Activated effector memory CD4-positive, alpha-beta T cell treated with anti-CD3 and anti-CD28 coated beads, Interleukin-2, amount 50 U/mL, for 16 hours (primary cell): ENCODE measurements at regions not wholly inside any gene's neighbourhood (a gene's known extent, or its start where the extent isn't known, plus 50 kb on each side); places are given as distances from the start of the nearest gene placed in this dataset.
"Not testable (repeated sequence)": the region's sequence is repeated elsewhere in the genome, so short reads cannot be mapped to it uniquely, and the experiment has no call there.

Source experiments
- DNase-seq: peaks from one replicate; pipeline ENCODE4 v3.0.0-alpha.2; 2020

DNA sequence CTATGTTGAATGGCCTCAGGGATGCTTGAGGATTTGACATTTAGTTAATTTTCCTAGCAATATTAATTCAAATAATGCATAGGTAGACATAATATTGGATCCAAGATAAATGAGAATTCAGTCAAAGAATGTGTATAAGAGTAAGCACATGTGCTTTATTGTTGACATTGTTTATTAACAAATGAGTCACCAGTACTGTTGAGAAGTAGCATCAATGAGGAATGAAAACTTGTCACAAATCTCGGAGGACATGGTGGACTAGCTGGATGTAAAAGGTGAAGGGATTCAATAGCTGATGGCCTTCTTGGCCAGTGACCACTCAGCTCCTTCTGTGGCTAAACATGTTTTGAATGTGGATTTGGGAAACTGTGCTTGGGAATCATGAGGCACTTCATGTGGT is 1137.0 kb downstream of the HACE1 start:
- DNase-seq = no peak

DNA sequence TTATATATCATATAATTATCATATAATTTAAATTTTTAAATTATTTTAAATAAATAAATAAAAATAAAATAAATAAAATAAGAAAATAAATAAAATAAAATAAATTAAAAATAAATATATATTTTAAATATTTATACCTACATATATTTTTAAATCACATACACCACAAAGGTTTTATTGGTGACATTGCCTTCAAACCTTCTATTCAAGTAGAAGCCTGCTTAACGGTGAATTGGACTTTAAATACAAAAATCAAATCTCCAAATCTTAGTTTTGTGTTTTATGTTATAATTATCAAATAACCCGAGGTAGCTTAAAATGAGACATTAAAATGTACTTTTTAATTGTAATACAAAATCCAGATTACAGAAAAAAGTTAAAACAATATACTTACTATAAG is 1137.8 kb downstream of the HACE1 start:
- DNase-seq = no peak

DNA sequence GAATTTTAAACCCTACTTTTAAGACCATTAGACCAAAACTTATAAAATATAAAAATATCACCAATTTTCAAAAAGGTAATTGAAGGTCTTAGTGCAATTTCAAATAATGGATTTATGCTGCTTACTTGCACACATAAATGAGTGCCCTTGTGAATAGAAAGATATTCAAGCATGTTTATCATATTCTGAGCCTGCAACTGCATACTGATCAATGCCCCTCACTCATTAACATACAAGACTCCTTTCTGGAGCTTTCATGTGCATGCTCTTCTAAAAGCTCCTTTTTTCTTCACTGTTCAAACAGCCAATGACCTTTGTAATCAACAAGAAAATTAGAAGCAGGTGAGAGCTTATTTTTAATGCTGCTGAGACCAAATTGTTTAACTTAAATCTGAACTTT is 1139.3 kb downstream of the HACE1 start:
- DNase-seq = no peak

DNA sequence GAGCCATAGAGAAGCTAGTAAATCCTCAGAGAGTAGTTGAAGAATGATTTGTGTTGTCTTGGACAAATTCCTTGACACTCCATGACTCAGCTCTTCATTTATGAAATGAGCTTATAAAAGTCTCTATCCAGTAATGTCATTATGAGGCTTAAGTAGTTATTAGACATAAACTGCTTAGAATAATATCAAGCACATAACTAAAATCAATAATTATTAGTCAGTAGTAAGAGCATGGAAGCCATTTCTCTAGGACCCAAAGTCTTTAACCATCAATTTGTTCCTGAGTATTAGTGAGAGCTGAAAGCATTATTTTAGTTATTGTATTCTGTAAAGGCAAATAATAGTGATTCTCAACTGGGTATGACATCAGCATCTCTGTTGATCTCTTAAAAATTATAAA is 1140.2 kb downstream of the HACE1 start:
- no peak for DNase-seq

DNA sequence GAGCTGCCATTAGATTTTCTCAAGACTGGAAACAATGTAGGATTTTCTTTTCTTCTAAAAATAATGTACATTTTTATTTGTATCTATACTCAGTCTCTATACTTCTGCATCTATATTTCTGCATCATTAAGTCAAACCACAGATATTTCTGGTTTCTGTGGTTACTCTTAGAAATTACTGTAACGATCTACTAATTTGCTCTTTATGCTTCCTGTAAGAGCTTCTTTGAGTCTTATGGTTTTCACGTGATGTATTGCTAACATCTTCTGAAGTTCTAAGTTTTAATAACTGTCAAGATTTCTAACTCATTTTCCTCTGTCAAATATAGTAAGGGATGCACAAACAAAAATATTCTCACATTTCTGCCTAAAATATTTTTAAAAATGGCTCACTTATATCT is 1144.5 kb downstream of the HACE1 start:
- no peak for DNase-seq

DNA sequence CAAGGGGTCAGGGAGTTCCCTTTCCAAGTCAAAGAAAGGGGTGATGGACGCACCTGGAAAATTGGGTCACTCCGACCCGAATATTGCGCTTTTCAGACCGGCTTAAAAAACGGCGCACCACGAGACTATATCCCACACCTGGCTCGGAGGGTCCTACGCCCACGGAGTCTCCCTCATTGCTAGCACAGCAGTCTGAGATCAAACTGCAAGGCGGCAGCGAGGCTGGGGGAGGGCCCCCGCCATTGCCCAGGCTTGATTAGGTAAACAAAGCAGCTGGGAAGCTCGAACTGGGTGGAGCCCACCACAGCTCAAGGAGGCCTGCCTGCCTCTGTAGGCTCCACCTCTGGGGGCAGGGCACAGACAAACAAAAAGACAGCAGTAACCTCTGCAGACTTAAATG is 1150.5 kb downstream of the HACE1 start:
- not testable (repeated sequence) for DNase-seq

DNA sequence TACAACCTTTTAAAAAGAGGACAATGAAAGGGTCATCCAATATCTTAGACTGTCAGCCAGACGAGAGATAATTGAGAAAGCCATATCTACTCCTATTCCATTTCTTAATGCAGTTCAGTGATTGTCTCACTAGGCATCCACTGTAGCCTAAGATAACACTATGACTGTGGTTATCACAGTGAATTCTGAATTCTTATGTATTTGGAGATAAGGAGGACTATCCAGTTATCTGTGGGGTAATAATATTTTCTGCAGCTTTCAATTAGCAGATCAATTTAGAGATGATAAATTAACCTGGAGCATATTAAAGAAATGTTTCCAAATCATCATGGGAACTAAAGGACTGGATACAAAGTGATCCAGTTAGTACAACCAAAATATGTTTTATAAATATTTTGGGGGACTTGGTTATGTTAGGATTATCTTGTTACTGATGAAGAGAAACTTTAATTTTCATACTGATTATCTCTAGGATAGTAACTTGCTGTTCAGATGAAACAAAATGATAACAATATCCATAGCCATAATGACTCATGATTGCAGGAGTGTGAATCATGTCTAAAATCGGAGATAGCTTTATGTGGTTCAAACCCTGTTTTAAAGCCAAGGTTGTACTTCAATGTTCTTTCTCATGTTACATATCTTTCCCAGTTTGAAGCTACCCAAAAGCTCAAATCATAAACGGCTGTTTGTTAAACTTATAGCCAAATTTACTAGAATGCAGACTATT is 1152.0 kb downstream of the HACE1 start:
- DNase-seq = no peak

DNA sequence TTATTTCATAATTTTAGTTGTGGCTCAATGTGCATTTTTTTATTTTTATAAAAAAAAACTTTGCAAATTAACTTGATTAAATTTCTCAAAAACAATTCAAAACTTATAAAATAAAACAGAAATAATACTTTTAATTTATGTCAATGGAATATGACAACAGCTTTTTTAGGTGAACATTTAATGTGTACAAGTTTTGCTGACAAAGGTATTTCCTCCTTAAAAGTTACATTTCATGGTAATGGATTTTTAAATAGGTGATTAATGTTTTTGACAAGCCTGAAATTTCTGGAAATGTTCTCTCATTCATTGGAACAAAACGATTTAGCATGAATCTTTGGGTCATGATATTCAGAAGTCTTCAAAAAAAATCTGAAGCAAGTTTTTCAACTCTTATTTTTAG is 1160.0 kb downstream of the HACE1 start:
- no peak for DNase-seq

DNA sequence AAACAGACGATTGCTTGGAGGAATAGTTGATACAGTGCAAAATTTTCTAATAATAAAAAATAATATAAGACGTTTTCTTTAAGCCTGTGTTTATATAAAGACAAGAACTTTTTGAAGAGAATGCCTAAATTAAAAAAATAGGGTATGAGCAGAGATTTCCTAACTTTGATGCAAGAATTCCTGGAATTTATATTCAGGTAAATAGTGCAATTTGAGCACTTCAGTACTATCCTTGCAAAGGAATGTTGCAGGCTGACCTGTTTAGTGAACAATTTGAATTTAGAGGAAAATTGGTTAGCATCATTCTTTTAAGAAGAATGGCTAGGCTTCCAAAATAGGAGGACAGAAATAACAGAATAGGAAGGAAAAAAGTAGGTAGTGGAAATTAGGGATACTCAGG is 1172.3 kb downstream of the HACE1 start:
- no peak for DNase-seq

DNA sequence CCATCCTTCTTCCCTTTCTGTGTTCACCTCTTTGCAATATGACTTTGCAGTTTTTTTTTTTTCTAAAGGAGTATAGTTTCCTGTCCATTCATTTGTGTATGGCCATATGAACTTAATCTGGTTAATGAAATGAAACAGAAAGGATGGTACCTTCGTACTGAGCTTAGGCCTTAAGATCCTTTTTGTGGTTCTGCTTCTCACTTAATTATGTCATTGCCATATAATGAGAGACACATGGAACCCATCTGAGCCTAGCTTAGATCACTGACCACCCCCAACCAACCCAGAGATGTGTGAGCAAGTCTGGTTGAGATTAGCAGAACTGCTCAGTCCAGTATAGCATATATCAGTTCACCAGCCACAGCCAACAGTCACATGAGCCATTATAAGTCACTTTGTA is 1179.6 kb downstream of the HACE1 start:
- DNase-seq = no peak

DNA sequence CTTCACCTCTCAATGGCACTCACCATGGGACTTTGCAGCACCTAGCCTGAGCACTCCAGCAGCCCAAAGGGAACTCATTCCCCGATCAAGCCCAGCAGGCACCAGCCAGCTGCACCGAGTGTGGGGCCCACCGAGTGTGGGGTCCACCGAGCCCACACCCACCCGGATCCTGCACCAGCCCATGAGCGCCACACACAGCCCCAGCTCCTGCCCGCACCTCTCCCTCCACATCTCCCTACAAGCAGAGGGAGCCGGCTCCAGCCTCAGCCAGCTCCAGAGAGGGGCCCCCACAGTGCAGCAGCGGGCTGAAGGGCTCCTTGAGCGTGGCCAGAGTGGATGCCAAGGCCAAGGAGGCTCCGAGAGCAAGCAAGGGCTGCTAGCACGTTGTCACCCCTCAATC is 1182.4 kb downstream of the HACE1 start:
- DNase-seq = no peak

DNA sequence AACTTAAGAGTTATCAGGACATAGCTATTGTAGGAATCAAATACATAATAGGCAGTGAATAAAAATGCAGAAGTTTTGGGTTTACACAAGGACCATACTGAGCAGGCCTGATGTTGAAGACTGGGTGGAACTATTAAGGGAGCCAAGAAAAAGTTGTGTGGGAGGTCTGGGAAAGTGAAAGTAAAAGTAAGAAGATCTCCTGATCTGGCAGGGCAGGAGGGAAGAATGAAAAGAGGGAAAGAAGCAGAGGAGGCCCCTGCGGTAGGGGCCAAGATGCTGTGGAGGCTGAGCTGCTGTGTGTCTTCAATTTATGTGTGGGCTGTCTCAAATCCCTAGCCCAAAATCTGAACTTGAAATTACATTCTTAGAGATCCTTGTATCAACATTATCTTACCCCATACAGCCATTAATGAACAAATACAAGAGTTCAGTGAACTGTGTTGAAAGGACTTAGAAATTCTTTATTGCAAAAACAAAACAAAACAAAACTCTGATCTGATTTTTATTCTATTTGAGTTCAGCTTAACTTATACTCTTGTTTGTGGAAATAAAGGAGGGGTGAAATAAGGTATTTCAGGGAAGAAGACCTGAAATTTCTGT is 1183.8 kb downstream of the HACE1 start:
- no peak for DNase-seq

DNA sequence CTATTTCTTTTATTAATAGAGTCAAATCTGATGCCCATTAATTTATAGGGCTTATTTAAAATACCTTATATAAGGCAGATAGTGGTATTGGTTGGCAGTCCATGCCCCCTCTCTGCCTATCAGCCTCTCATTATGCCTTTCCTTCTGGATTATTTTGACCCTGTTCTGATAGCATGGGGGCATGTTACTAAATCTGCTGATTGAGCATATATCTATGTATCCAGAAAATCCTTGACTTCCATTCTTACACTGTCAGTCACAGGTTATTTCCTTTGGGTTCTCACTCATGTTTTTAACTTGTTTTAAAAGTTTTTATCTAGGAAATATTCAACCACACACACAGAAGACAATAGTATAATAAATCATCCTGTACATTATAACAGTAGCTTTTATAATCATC is 1184.9 kb downstream of the HACE1 start:
- DNase-seq = no peak

DNA sequence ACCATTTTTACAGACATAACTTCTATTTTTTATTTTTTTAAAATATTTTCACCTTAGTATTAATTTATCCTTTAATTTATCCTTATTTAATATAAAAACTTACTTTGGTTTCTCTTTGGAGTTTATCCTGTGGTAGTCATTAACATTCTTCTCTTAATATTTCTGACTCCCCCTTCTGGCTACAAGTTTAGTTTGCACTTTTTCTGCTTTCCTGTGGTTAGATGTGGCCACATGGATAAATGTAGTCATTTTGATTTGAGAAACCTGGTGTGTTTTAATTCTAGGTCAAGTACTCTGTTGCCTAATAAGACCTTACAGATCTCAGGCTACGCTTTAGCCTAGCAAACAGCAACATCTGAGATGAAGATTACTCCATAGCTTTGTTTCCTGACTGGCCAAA is 1187.5 kb downstream of the HACE1 start:
- DNase-seq = no peak

DNA sequence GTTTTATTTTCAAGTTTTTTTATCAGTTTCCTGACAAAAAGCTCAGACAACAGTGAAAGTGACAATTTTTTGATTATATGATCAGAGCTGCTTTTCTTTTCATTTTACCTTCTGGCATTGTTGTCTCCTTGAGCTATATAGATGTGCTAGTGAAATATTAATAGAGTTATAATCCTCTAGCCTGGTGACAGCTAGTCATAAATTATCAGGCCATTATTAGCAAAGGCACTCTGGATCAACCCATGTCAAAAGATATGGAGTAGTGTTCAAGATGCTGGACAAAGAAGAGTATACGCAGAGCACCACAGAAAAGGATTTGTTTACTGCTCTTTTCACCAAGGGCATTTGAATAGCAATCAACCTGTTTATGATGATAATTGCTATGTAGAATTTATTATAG is 1230.1 kb downstream of the HACE1 start:
- DNase-seq = no peak

DNA sequence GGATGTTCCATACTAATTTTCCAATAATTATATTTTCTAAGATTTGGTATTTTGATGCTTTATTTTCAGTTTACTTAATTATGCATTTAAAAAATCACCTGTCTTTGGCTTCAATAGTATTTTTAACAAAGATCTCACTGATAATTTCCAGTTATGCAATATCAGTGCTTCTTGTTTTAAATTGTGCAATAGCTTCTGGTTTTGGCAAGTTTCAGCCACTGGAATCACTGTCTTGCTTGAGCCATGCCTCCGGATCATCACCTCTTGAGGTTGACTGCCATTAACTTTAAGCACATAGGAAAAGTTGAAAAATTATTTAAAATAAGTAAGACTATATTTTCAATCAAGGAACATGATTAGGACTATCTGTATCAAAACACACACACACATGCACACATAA is 1242.1 kb downstream of the HACE1 start:
- no peak for DNase-seq

DNA sequence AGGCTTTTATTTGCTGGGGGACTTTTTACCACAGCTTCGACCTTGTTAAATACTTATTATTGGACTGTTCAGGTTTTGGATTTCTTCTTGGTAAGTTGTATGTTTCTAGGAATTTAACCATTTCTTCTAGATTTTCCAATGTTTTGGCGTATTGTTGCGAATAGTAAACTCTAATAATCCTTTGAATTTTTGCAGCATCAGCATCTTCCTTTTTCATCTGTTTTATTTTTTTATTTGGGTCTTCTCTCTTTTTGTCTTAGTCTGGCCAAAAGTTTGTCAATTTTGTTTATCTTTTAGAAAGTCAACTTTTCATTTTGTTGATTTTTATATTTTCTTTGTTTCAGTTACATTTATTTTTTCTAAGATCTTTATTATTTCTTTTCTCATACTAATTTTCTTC is 1272.0 kb downstream of the HACE1 start:
- DNase-seq = no peak

DNA sequence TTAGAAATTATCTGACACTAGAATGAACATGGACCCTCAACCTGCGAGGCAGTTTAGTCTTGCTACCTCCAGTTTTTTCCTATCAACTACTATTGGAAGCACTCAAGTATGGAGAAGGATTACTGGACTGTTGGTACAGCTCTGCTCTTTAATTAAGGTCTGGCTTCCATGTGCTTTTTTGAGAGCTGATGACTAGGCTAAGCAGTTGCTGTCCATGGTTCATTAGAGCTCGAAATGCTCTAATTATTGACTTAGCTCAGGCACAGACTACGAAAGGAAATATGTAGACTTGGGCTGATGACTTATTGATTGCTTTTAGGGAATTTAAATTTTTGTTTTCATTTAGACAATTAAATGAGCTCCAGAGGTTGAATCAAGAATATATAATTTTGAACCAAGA is 1281.6 kb downstream of the HACE1 start:
- DNase-seq = no peak

DNA sequence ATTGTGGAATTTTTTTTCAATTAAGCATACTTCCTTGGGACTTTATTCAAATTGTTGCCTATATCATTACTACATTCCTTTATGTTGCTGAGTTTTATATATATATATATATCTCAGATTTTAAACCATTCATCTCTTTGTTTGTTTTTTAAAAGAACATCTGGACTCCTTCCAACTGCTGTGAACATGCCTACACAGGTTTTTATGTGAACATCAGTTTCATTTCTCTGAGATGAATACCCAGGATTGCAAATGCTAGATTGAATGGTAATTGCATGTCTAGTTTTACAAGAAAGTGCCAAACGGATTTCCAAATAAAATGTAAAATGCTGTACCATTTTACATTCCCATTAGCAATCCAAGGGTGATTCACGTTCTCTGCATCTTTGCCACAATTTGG is 1289.3 kb downstream of the HACE1 start:
- DNase-seq = no peak

DNA sequence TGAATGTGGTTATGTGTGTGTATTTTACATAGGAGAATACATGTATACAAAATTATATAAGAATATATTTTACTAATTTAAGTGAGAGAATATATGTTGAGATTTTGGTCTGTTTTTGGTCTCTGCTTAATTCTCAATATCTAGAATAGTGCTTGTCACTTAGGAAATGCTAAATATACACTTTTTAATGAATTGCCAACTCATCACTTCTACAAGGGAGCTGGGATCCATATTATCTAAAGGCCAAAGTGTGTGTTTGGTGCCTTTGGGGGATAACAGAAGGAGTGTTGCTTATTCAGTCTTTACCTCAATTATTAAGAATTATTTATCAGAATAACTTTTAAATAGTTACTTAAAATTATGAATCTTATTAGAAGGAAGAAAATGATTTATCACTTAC is 1304.8 kb downstream of the HACE1 start:
- DNase-seq = no peak

DNA sequence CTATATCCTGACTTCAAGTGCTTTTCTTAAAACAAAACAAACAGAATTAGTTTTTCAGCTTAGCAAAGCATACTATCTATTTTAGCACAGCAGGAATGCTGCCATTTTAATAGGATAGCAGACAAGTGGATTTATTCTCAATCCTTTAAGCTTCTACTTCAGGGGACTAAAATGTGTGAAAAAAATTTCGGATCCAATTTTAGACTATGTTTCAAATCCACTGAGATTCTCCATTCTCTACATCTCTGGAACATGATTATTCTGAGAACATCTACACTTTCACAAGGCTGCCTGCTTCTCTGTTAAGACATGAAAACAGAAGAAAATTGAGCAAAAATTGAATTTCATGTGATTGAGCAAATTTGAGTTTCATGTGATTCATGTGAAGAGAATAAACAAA is 1321.3 kb downstream of the HACE1 start:
- DNase-seq = no peak

DNA sequence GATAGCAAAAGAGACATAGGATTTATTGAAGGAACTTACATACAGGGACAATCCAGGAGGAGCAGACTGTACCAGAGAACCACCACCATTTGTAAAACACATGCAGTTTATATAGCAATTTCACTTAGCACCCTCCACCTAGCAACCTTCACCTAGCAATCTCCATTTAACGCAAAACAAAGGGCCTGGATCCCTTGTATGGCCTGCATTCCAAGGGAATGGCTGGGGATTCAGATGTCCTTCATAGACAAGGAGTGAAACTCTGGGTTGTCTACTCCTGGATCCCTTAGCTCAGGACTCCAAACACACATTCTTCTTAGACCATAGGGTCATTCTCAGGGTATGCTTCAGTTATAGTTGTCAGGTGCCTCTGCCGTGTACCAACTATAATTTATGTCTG is 1324.9 kb downstream of the HACE1 start:
- no peak for DNase-seq

DNA sequence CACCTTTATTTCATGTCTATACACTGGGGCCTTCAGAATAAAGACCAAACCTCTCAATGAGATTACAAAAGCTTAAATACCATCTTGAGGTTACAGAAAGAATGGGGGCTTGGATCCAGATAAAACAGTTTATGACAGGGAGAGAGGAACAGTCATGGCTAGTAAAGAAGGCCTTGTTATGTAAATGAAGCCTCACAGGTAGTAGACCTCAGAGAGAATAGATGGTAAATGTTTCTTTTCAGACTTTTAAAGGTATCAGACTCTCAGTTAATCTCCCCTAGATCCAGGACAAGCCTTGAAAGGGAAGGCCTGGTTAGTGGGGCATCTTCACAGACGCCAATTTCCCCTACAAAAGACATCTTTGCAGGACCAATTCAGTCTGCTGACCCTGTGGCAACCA is 1325.6 kb downstream of the HACE1 start:
- DNase-seq = no peak

DNA sequence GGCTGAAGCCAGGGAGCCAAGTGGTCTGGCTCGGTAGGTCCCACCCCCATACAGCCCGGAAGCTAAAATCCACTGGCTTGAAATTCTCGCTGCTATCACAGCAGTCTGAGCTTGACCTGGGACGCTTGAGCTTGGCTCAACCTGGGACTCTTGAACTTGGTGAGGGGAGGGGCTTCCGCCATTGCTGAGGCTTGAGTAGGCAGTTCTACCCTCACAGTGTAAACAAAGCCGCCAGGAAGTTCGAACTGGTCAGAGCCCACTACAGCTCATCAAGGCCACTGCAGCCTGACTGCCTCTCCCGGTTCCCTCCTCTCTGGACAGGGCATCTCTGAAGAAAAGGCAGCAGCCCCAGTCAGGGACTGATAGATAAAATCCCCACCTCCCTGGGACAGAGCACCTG is 1337.7 kb downstream of the HACE1 start:
- no peak for DNase-seq

DNA sequence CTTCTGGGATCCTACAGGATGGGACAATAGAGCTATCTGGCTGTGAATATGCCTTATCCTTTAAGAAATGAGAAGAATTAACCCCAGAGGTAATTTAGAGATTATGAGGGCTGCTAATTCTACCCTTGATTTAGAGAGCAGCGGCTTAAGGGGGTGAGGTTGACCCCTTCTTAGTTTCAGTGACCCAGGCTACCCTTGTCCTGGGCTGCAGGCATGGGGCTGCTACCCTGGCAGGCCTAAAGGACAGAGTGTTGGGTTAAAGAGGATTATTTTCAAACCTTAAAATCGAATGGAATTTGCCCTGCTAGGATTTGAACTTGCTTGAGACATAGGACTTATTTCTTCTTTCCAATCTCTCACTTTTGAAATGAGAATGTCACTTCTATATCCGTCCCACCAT is 1343.4 kb downstream of the HACE1 start:
- no peak for DNase-seq
